ENCODE measurements at regions not wholly inside any gene's neighbourhood (a gene's known extent, or its start where the extent isn't known, plus 50 kb on each side); places are given as distances from the start of the nearest gene placed in this dataset.
A peak's percentile ranks its signal among the peaks of the same experiment; 100 is the strongest.

- no peak for DNase-seq (ENCODE audit: low read depth)
Observed at GRCh38 chr12:127893895-127894609, 372.9 kb upstream of the TMEM132C start.

GRCh38 chr12:127896661-127897060, 370.3 kb upstream of the TMEM132C start:
- no peak for DNase-seq (ENCODE audit: low read depth)

DNA sequence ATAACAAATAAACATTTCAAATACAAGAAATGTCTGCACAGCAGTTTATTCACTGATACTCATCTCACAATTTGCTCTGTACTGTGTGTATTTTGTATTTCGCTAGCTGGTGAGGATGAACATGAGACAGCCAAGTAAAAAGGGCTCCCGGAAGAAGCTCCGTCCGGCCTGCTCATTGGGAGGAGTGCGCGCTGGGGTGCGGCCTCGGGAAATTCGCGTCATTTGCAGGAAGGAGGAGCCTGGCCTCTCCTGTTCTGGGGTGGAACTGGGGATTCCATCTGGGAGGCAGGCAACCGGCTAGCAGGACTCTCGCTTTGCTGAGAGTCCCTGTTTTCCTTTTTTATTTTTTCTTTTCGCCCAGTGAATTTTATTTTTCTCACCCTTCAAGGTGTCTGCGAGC, 368.4 kb upstream of the TMEM132C start:
- no peak for DNase-seq (ENCODE audit: low read depth)

DNA sequence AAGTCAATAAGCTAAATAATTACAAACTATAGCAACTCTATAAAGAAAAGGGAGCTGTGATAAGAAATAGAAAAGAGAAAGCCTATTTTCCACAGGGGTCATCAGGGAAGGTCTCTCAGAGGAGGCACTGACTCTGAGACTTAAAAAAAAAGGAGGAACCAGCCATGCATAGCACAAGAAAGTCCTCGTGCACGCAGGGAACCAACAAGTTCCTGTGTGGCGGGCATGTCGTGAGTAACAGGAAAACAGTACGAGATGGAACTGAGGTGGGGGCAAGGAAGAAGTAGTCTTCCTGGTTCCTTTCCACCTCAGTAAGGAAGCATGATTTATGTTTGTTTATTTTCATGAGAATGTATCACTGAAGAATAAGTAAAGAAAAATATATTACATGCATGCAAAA, 367.0 kb upstream of the TMEM132C start:
- no peak for DNase-seq (ENCODE audit: low read depth)

GRCh38 chr12:127900386-127900785, 366.6 kb upstream of the TMEM132C start:
- DNase-seq (ENCODE audit: low read depth): no peak

DNA sequence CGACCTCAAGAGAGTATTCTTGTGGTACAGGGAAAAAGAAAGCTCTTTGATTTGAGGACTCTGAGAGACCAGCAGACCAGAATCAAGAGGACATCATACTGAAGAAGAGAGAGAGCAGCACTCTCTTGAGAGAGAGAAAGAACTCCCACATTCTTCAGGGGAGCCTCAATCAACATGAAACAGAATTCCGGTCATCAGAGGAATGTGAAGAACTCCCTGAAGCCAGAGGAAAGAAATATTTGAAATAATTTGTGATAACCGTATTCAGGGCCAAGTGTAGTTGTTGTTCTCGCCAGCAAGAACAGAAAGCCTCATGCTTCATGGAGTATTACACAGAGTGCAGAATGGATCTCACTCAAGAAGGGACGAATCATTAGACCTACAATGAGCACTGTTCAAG, 363.8 kb upstream of the TMEM132C start:
- DNase-seq (ENCODE audit: low read depth): peak; percentile 43

DNA sequence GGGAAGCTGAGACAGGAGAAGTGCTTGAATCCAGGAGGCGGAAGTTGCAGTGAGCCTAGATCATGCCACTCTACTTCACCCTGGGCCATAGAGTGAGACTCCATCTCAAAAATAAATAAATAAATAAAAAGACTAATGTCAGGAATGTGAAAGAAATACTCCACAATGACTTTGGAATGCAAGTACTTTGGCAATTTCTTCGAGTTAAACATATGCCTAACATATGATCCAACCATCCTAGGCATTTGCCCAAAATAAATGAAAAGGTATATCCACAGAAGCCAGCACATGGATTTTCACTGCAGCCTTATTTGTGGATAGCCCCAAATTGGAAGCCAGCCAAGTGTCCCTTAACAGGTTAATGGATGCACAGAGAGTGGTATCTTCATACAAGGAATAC, 357.9 kb upstream of the TMEM132C start:
- DNase-seq (ENCODE audit: low read depth): no peak

DNA sequence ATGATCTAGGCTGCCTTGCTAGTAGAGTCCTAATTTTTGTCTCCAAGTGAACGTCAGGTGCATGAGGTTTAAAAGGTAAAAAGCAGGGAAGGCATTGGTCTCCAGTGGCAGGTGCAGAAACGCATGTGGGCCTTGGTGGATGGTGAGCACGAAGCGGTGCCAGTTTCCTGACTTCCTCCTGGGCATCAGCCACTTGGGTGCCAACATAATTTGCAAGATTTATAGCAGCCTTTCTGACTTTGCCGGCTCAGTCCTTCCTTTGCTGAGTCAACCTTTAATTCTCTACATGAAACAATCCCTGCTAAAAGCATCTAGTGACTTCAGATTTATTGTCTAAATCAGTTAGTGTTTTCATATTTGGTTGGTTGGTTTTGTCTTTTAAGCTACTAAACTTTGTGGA, 355.7 kb upstream of the TMEM132C start:
- no peak for DNase-seq (ENCODE audit: low read depth)

DNA sequence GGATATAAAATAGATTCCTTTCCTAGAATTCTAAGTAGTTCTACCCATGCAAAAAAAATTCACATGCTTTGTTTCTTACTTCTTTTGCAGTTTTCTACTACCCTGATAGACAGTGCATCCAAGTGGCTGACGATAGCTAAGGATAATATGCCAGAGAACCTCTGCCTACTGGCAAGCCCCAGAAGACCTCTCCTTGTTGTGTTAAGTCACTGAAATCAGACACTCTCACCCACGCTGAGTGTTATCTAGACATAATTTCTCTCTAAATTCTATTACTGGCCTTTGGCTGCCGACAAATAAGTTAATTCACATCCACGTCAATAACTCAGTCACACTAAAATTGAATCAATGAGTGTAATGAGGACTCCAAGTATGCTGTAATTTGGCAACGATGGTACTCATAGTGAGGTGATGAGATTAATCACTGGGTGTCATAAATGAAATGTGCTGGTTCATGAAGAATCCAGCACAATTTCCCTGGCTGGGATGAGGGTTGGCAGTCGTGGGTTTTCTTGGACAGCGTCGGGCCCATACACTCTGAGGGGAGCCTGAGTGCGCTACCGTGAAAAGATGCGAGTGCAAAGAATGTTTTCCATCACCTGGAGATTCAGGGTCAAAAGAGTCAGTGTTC, 354.8 kb upstream of the TMEM132C start:
- DNase-seq (ENCODE audit: low read depth): no peak

DNA sequence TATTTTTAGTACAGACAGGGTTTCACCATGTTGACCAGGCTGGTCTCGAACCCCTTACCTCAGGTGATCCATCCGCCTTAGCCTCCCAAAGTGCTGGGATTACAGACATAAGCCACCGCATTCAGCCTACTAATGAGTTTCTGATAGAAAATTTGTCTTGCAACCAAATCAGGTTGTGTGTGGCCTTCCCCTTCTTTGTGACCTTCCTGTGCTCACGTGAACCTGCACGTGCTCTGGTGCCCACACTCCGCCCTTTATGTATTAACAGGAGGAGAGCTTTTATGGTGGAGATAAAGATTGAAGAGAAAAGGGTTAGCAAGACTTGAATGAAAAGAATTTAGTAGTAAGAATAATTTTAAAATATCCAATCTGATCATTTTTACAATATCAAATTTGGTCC, 343.5 kb upstream of the TMEM132C start:
- no peak for DNase-seq (ENCODE audit: low read depth)

GRCh38 chr12:127925971-127926370, 341.0 kb upstream of the TMEM132C start:
- DNase-seq (ENCODE audit: low read depth): peak; percentile 38

GRCh38 chr12:127928178-127928577, 338.8 kb upstream of the TMEM132C start:
- DNase-seq (ENCODE audit: low read depth): no peak

DNA sequence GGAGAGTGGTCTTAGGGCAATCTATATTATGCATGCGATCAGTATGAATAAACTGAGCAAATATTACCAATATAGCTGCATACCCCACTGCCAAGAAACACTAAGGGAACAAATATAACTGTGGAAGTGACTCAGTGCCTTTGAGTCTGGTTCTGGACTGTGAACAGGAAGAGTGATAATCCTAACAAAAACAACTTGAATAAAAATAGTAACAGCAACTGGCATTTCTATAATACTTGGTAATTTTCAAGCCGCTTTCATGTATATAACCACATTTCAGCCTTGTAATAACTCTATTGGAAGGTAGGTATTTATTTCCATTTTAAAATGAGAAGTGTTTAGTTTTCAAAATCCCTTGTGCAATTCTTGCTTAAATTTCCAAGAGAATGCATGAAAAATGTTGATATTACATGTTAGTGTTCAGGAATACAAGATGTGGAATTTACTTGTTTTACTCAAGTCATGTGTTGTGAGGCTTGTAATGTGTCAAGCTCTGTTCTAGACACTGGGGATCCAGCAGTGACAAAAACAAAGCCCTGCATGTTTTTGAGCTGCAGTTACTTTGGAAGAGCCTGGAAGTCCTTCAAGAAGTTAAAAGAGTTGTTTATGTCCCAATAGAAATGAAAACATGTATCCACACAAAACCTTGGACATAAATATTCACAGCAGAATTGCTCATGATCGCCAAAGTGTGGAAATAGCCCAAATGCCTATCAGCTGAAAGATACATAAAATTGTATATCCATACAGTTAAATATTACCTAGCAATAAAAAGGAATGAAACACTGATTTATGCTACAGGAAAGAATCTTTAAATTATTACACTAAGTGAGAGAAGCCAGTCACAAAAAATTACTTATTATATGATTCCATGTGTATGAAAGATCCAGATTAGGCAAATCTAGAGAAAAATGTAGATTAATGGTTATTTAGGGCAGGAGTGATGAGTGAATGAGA, 338.1 kb upstream of the TMEM132C start:
- DNase-seq (ENCODE audit: low read depth): peak; percentile 73

GRCh38 chr12:127930122-127930521, 336.8 kb upstream of the TMEM132C start:
- DNase-seq (ENCODE audit: low read depth): no peak

DNA sequence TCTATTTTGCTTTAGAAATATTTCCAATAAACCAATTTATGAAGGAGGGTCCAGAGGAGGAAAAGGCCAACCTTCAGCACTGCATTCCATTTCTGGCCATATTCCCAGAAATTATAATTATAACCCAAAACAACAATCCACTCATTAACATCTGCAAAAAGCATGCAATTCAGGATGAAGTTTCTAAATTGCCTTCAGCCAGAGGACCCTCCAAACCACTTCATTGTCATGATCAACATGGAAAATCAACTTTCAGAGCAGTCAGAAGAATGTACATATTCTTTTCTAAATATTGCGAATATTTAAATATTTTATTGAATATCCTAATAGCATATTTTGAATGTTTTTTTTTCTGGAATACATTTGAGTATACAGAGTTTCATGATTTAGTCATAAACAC, 332.6 kb upstream of the TMEM132C start:
- no peak for DNase-seq (ENCODE audit: low read depth)

GRCh38 chr12:127936463-127936862, 330.5 kb upstream of the TMEM132C start:
- no peak for DNase-seq (ENCODE audit: low read depth)

DNA sequence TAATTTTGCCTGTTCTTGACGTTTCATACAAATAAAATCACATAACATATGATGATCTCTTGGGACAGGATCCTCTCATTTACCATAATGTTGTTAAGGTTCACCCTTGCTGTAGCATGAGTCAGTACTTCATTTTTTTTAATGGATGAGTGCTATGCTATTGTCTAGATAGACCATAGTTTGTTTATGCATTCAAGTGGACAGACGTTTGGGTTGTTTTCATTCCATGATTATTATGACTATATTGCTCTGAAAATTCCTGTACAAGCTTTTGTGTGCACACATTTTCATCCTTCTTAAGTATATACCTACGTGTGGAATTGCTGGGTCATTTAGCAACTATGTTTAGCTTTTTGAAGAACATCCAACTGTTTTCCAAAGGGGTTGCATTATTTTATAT, 325.6 kb upstream of the TMEM132C start:
- DNase-seq (ENCODE audit: low read depth): peak; percentile 10

GRCh38 chr12:127942981-127943380, 324.0 kb upstream of the TMEM132C start:
- no peak for DNase-seq (ENCODE audit: low read depth)

GRCh38 chr12:127943481-127944210, 323.3 kb upstream of the TMEM132C start:
- peak; percentile 19 for DNase-seq (ENCODE audit: low read depth)

DNA sequence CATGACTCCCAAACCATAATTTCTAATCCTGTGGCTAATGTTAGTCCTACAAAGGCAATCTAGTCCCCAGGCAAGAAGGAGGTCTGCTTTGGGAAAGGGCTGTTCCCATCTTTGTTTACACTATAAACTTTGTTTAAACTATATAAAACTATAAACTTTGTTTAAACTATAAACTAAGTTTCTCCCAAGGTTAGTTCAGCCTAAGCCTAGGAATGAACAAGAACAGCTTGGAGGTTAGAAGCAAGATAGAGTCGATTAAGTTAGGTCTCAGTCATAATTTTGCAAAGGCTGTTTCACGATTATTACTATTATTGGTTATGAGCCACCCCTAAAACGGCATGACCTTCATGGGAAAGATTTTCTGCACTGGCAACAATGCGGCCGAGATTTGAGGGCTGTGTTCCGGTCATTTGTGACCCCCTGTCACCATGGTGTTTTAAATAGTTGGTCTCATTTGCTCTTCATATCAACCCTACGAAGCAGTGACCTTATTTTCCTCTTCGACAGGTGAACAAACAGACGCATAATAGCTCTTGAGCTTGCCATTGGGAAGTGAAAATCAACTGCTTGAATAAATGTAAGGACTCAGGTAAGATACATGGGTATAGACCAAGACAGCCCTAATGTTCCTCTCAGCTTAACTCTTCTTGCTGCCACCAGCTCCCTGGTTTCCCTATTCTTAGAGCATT, 322.6 kb upstream of the TMEM132C start:
- DNase-seq (ENCODE audit: low read depth): no peak

DNA sequence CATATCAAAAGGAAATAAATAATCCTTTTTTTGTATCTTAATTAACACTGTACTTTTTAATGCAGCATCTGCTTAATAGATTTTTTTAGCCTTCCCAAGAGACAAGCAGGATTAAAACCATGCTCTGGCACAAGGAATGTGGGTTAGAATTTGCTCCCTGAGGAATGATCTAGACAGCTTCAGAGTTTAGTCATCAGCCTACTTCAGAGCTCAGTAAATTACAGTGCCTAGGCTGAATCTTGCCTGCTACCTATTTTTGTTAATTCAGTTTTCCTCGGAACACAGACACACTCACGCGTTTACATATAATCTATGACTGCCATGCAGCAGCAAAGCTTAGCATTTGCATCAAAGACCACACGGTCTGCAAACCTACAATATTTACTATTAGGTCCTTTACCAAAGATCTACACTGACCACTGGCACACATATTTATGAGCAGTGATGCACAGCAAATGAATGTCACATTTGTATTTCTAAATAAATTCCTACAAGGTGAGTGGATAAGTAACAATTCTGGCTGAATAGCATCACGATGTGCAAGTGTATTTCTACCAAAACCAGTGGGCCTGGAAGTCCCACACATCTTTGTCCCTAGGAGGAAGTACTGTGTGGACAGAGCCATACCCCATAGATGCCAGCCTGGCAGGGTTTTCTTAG, 309.8 kb upstream of the TMEM132C start:
- DNase-seq (ENCODE audit: low read depth): peak; percentile 3
